GM21825 (cell line): ENCODE measurements at regions not wholly inside any gene's neighbourhood (a gene's known extent, or its start where the extent isn't known, plus 50 kb on each side); places are given as distances from the start of the nearest gene placed in this dataset.

ENCODE experiments used
- ATAC-seq: cut with Tn5 transposase; IDR thresholded peaks from one replicate; pipeline ENCODE4 v1.9.1; 2021; ENCODE audit warnings: mild to moderate bottlenecking, moderate library complexity; ENCODE audit not compliant: unreplicated experiment

GRCh38 chr6:15881150-15881549 lies 218.3 kb upstream of the DTNBP1 start:
- ATAC-seq: no peak

- ATAC-seq: no peak
Observed at GRCh38 chr6:15880262-15880973, 217.6 kb upstream of the DTNBP1 start.

GRCh38 chr6:15879371-15880261 lies 216.8 kb upstream of the DTNBP1 start:
- peak; percentile 79 for ATAC-seq

- no peak for ATAC-seq
Observed at GRCh38 chr6:15877231-15877630, 214.4 kb upstream of the DTNBP1 start.

- peak; percentile 59 for ATAC-seq
Observed at GRCh38 chr6:15876406-15876805, 213.6 kb upstream of the DTNBP1 start.

GRCh38 chr6:15875797-15876196 lies 213.0 kb upstream of the DTNBP1 start:
- no peak for ATAC-seq

GRCh38 chr6:15874821-15875220 lies 212.0 kb upstream of the DTNBP1 start:
- no peak for ATAC-seq

- ATAC-seq: no peak
Observed at GRCh38 chr6:15874326-15874725, 211.5 kb upstream of the DTNBP1 start.

- no peak for ATAC-seq
Observed at GRCh38 chr6:15872241-15873103, 209.6 kb upstream of the DTNBP1 start.

GRCh38 chr6:15871276-15871675 lies 208.4 kb upstream of the DTNBP1 start:
- no peak for ATAC-seq

- no peak for ATAC-seq
Observed at GRCh38 chr6:15870333-15871043, 207.7 kb upstream of the DTNBP1 start.

GRCh38 chr6:15864708-15865062 lies 201.9 kb upstream of the DTNBP1 start:
- ATAC-seq: no peak

- no peak for ATAC-seq
Observed at GRCh38 chr6:15864038-15864707, 201.3 kb upstream of the DTNBP1 start.

- no peak for ATAC-seq
Observed at GRCh38 chr6:15862810-15863209, 200.0 kb upstream of the DTNBP1 start.

- ATAC-seq: no peak
Observed at GRCh38 chr6:15861486-15861885, 198.7 kb upstream of the DTNBP1 start.

- no peak for ATAC-seq
Observed at GRCh38 chr6:15854826-15855710, 192.2 kb upstream of the DTNBP1 start.

- ATAC-seq: no peak
Observed at GRCh38 chr6:15854378-15854777, 191.6 kb upstream of the DTNBP1 start.

GRCh38 chr6:15853259-15853658 lies 190.4 kb upstream of the DTNBP1 start:
- ATAC-seq: no peak

GRCh38 chr6:15852289-15852688 lies 189.5 kb upstream of the DTNBP1 start:
- ATAC-seq: no peak
